ENCODE measurements at regions not wholly inside any gene's neighbourhood (a gene's known extent, or its start where the extent isn't known, plus 50 kb on each side); places are given as distances from the start of the nearest gene placed in this dataset.

DNA sequence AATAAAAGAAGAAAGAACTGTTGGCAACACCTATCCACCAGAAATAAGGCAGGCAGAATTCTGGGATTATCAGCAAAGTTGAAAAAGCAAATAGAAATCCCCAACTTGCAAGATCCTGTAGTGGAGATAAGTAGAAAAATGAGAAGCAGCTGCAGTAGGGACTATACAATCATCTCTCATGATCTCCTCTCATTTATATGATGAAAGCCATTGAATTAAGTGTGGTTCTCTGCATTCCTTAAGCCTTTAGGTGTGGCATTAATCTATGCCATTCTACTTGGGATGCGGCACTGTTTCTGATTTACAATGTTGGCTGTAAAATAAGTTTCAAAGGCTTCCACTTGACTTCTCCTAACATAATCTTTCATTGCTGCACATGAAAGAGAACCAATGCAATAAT, 869.8 kb downstream of the TRAM1L1 start:
- TF ChIP-seq, protein P1, sequence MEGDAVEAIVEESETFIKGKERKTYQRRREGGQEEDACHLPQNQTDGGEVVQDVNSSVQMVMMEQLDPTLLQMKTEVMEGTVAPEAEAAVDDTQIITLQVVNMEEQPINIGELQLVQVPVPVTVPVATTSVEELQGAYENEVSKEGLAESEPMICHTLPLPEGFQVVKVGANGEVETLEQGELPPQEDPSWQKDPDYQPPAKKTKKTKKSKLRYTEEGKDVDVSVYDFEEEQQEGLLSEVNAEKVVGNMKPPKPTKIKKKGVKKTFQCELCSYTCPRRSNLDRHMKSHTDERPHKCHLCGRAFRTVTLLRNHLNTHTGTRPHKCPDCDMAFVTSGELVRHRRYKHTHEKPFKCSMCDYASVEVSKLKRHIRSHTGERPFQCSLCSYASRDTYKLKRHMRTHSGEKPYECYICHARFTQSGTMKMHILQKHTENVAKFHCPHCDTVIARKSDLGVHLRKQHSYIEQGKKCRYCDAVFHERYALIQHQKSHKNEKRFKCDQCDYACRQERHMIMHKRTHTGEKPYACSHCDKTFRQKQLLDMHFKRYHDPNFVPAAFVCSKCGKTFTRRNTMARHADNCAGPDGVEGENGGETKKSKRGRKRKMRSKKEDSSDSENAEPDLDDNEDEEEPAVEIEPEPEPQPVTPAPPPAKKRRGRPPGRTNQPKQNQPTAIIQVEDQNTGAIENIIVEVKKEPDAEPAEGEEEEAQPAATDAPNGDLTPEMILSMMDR (conservative IDR thresholded peaks at IDR 0.05 in 1 of 2, IDR thresholded peaks at IDR 0.05 in 1 of 2; ENCODE audit: low read depth in 1 of 2, low read length in 2 of 2): no peak
- no peak for TF ChIP-seq EZH2 (IDR thresholded peaks at IDR 0.05; ENCODE audit: low read length, missing control alignments)
- no peaks in the 10 kb centered on the region for H3K9me3 ChIP-seq (ENCODE audit: control insufficient read depth, insufficient read depth, low read depth, low read length)
- H3K79me2 ChIP-seq (ENCODE audit: control insufficient read depth, insufficient read depth, low read length): no peaks in the 10 kb centered on the region
- no peak overlapping the region for H3K9ac ChIP-seq (ENCODE audit: insufficient read depth, low read length)
- no peak overlapping the region for H2AFZ ChIP-seq (ENCODE audit: low read length)
- no peak overlapping the region for H3K4me3 ChIP-seq (replicated peaks in 1 of 4; ENCODE audit: control extremely low read depth in 1 of 4, insufficient read depth in 1 of 4, low read depth in 3 of 4, low read length in 4 of 4)
- no peaks in the 10 kb centered on the region for H3K36me3 ChIP-seq (ENCODE audit: control insufficient read depth, insufficient read depth, low read length)
- no peaks in the 10 kb centered on the region for H3K27me3 ChIP-seq (ENCODE audit: control insufficient read depth, insufficient read depth, low read length)
- H3K4me1 ChIP-seq (ENCODE audit: control insufficient read depth, extremely low read depth, insufficient read depth, low read length): no peaks in the 10 kb centered on the region
- H4K20me1 ChIP-seq (ENCODE audit: control insufficient read depth, extremely low read depth, insufficient read depth, low read length): no peaks in the 10 kb centered on the region
- DNase-seq (ENCODE audit: low read depth in 2 of 2): no peak
- H3K27ac ChIP-seq (ENCODE audit: insufficient read depth, low read length): no peak overlapping the region
- H3K4me2 ChIP-seq (ENCODE audit: extremely low read depth, insufficient read depth, low read length): no peak overlapping the region

DNA sequence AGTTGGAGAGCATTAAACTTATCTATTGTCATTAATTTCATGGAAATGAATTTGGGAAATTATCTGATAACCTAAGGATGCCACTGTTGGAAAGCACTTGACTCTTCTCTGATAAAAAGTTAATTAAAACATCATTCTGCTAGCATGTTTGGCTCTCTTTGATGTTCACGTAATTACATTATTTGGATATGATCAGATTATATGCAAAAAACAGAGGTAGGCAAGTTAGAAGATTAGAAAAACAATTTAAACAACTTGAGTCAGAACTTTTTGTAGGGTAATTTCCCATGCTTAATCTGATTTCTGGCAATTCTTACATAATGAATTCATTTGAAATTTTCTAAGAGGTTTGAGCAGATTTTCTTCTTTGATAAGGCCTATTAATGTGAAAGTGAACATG, 882.9 kb downstream of the TRAM1L1 start:
- H3K27ac ChIP-seq (ENCODE audit: insufficient read depth, low read length): no peak overlapping the region
- no peaks in the 10 kb centered on the region for H3K79me2 ChIP-seq (ENCODE audit: control insufficient read depth, insufficient read depth, low read length)
- DNase-seq (ENCODE audit: low read depth in 2 of 2): no peak
- H3K9me3 ChIP-seq (ENCODE audit: control insufficient read depth, insufficient read depth, low read depth, low read length): no peaks in the 10 kb centered on the region
- no peaks in the 10 kb centered on the region for H4K20me1 ChIP-seq (ENCODE audit: control insufficient read depth, extremely low read depth, insufficient read depth, low read length)
- no peak overlapping the region for H3K9ac ChIP-seq (ENCODE audit: insufficient read depth, low read length)
- no peaks in the 10 kb centered on the region for H3K27me3 ChIP-seq (ENCODE audit: control insufficient read depth, insufficient read depth, low read length)
- H3K4me3 ChIP-seq (replicated peaks in 1 of 4; ENCODE audit: control extremely low read depth in 1 of 4, insufficient read depth in 1 of 4, low read depth in 3 of 4, low read length in 4 of 4): no peak overlapping the region
- TF ChIP-seq, protein P1 (conservative IDR thresholded peaks at IDR 0.05 in 1 of 2, IDR thresholded peaks at IDR 0.05 in 1 of 2; ENCODE audit: low read depth in 1 of 2, low read length in 2 of 2): no peak
- TF ChIP-seq EZH2 (IDR thresholded peaks at IDR 0.05; ENCODE audit: low read length, missing control alignments): no peak
- H3K4me1 ChIP-seq (ENCODE audit: control insufficient read depth, extremely low read depth, insufficient read depth, low read length): no peaks in the 10 kb centered on the region
- H3K36me3 ChIP-seq (ENCODE audit: control insufficient read depth, insufficient read depth, low read length): no peaks in the 10 kb centered on the region
- H2AFZ ChIP-seq (ENCODE audit: low read length): no peak overlapping the region
- no peak overlapping the region for H3K4me2 ChIP-seq (ENCODE audit: extremely low read depth, insufficient read depth, low read length)

DNA sequence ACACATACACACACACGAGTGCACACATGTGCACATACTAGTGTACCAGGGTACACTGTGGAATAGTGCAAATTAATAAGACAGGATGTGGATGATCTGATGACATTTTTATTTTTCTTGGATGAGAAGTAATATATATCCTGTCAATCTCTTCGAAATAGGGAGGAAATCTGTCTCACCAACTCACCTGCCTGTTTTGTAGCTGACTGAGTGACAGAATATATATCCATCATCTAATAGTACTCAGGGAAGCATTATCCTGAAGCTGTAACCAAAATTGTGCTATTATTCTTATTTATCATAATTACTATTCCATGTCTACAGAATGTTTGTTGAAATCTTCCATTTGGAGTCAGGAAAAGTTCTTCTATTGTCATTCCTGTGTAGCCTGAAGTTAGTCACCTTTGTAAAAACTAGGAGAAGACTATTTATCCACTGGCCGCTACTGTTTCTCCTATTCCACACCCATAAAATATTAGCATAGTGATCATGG, 888.0 kb downstream of the TRAM1L1 start:
- H3K4me3 ChIP-seq (replicated peaks in 1 of 4; ENCODE audit: control extremely low read depth in 1 of 4, insufficient read depth in 1 of 4, low read depth in 3 of 4, low read length in 4 of 4): no peak overlapping the region
- no peaks in the 10 kb centered on the region for H3K4me1 ChIP-seq (ENCODE audit: control insufficient read depth, extremely low read depth, insufficient read depth, low read length)
- no peak overlapping the region for H3K27ac ChIP-seq (ENCODE audit: insufficient read depth, low read length)
- no peaks in the 10 kb centered on the region for H3K27me3 ChIP-seq (ENCODE audit: control insufficient read depth, insufficient read depth, low read length)
- H3K9ac ChIP-seq (ENCODE audit: insufficient read depth, low read length): no peak overlapping the region
- DNase-seq (ENCODE audit: low read depth in 2 of 2): no peak
- H4K20me1 ChIP-seq (ENCODE audit: control insufficient read depth, extremely low read depth, insufficient read depth, low read length): no peaks in the 10 kb centered on the region
- TF ChIP-seq, protein P1 (conservative IDR thresholded peaks at IDR 0.05 in 1 of 2, IDR thresholded peaks at IDR 0.05 in 1 of 2; ENCODE audit: low read depth in 1 of 2, low read length in 2 of 2): no peak
- TF ChIP-seq EZH2 (IDR thresholded peaks at IDR 0.05; ENCODE audit: low read length, missing control alignments): no peak
- no peaks in the 10 kb centered on the region for H3K79me2 ChIP-seq (ENCODE audit: control insufficient read depth, insufficient read depth, low read length)
- H3K36me3 ChIP-seq (ENCODE audit: control insufficient read depth, insufficient read depth, low read length): no peaks in the 10 kb centered on the region
- H3K4me2 ChIP-seq (ENCODE audit: extremely low read depth, insufficient read depth, low read length): no peak overlapping the region
- H2AFZ ChIP-seq (ENCODE audit: low read length): no peak overlapping the region
- no peaks in the 10 kb centered on the region for H3K9me3 ChIP-seq (ENCODE audit: control insufficient read depth, insufficient read depth, low read depth, low read length)
